AG04450 (cell line): ENCODE measurements at regions not wholly inside any gene's neighbourhood (a gene's known extent, or its start where the extent isn't known, plus 50 kb on each side); places are given as distances from the start of the nearest gene placed in this dataset.
A peak's percentile ranks its signal among the peaks of the same experiment; 100 is the strongest.

ENCODE experiments used
- CTCF ChIA-PET: fragments of 300-600, 350-600 bp; formaldehyde crosslinking; extraction: SDS; loops from one replicate; lab custom pipeline; 2022; ENCODE audit warnings: antibody characterized with exemption, inconsistent platforms; lab: Charles Lee
- POLR2A ChIA-PET: fragments of 350-600 bp; formaldehyde crosslinking; extraction: SDS; loops from one replicate; lab custom pipeline; 2021; ENCODE audit warnings: antibody characterized with exemption, inconsistent platforms; lab: Yijun Ruan, JAX
- DNase-seq: peaks from one replicate; pipeline ENCODE4 v3.0.0-alpha.2; 2011; ENCODE audit warnings: low read depth, low spot score
- H3K27ac ChIP-seq: one replicate; pipeline ENCODE4 v1.5.1; 2012; ENCODE audit warnings: low read depth, low read length, control low read depth
- H3K27me3 ChIP-seq: one replicate; pipeline ENCODE4 v1.6.0; 2012; ENCODE audit warnings: low read length; ENCODE audit not compliant: control insufficient read depth, insufficient read depth
- H3K4me3 ChIP-seq: 2 replicates; pipeline ENCODE4 v1.5.1; 2011; ENCODE audit warnings: mild to moderate bottlenecking, low read depth, low read length, control low read depth
- H3K9me3 ChIP-seq: 2 replicates; pipeline ENCODE4 v1.5.1; 2012; ENCODE audit warnings: low read length; ENCODE audit not compliant: control insufficient read depth, insufficient read depth
- TF ChIP-seq, protein P1 (sequence below): IDR thresholded peaks from 2 replicates; pipeline ENCODE4 v1.5.1; 2011; ENCODE audit warnings: low read depth, low read length, control low read depth, inconsistent platforms

- CTCF ChIA-PET: no interaction called here
- H3K27ac ChIP-seq: no peak overlapping the region
- no peak overlapping the region for H3K4me3 ChIP-seq
- H3K27me3 ChIP-seq: peaks cover 68% of the 10 kb centered on the region
- H3K9me3 ChIP-seq: peaks cover 4% of the 10 kb centered on the region; the same call in 1 of the 2 replicates
- DNase-seq: no peak
- POLR2A ChIA-PET: no interaction called here
- TF ChIP-seq, protein P1, sequence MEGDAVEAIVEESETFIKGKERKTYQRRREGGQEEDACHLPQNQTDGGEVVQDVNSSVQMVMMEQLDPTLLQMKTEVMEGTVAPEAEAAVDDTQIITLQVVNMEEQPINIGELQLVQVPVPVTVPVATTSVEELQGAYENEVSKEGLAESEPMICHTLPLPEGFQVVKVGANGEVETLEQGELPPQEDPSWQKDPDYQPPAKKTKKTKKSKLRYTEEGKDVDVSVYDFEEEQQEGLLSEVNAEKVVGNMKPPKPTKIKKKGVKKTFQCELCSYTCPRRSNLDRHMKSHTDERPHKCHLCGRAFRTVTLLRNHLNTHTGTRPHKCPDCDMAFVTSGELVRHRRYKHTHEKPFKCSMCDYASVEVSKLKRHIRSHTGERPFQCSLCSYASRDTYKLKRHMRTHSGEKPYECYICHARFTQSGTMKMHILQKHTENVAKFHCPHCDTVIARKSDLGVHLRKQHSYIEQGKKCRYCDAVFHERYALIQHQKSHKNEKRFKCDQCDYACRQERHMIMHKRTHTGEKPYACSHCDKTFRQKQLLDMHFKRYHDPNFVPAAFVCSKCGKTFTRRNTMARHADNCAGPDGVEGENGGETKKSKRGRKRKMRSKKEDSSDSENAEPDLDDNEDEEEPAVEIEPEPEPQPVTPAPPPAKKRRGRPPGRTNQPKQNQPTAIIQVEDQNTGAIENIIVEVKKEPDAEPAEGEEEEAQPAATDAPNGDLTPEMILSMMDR: no peak
Measured at GRCh38 chr14:100668352-100668751, 58.3 kb upstream of the DLK1 start.

DNA sequence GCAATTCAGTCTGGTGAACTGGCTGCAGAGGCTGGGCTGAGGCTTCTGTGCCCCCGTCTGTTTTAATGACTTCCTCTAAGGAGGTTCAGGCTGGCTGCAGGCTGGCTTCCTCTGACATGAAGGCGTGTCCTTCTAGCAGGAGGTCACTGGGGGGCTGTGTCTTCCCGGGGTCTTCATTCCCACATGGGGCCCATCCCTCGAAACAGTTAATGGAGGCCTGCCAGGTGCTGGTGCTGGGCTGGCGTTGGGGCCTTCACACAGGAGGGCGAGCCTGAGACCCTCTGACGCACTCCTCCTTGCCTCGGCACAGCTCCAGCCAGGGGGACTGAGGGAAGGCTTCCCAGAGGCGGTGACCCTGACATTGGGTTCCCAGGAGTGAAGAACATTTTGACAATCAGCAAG lies 57.7 kb upstream of the DLK1 start:
- TF ChIP-seq, protein P1: no peak

GRCh38 chr14:100669468-100669867 lies 57.2 kb upstream of the DLK1 start:
- POLR2A ChIA-PET: no interaction called here
- peaks cover 79% of the 10 kb centered on the region for H3K27me3 ChIP-seq
- no peak overlapping the region for H3K27ac ChIP-seq
- TF ChIP-seq, protein P1: no peak
- H3K9me3 ChIP-seq: peaks cover 6% of the 10 kb centered on the region; the same call in 1 of the 2 replicates
- no peak for DNase-seq
- CTCF ChIA-PET: no interaction called here
- no peak overlapping the region for H3K4me3 ChIP-seq

More for the DNA sequence above, 57.7 kb upstream of the DLK1 start:
- peaks cover 6% of the 10 kb centered on the region; the same call in 1 of the 2 replicates for H3K9me3 ChIP-seq
- ChIA-PET CTCF (interaction anchor here (0.6 kb wide), 1 partner anchor 50 kb away, joined by 3 read pairs; no protein-coding TSS in a partner anchor), POLR2A (no interaction called here)
- H3K4me3 ChIP-seq: no peak overlapping the region
- DNase-seq: no peak
- H3K27me3 ChIP-seq: peaks cover 74% of the 10 kb centered on the region
- no peak overlapping the region for H3K27ac ChIP-seq

- DNase-seq: no peak
- H3K9me3 ChIP-seq: peaks cover 6% of the 10 kb centered on the region; the same call in 1 of the 2 replicates
- no peak overlapping the region for H3K27ac ChIP-seq
- H3K4me3 ChIP-seq: no peak overlapping the region
- POLR2A ChIA-PET: no interaction called here
- CTCF ChIA-PET: no interaction called here
- peaks cover 82% of the 10 kb centered on the region for H3K27me3 ChIP-seq
- TF ChIP-seq, protein P1: peak; percentile 15; the same call in 1 of the 2 replicates
Measured at GRCh38 chr14:100670017-100670752, 56.5 kb upstream of the DLK1 start.

DNA sequence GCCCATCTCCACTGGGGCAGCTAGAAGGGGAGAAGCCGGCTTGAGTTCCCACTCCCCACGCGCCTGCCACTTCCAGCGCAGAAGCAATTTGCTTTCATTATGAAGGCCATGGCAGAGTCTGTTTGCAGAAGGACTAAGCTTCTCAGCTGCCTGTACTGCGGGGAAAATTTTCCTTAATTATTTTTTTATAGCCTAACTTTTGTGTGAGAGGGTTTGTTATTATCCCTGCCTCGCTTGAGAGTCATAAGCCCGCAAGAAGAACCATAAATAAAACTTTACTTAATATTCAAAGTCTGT lies 56.0 kb upstream of the DLK1 start:
- POLR2A ChIA-PET: no interaction called here
- no peak overlapping the region for H3K27ac ChIP-seq
- TF ChIP-seq, protein P1: no peak

More for the DNA sequence above, 56.0 kb upstream of the DLK1 start:
- DNase-seq: no peak
- CTCF ChIA-PET: interaction anchor here (0.6 to 4.3 kb wide), 3 partner anchors 8 to 564 kb away, joined by 3 to 16 read pairs (median 4); no protein-coding TSS in a partner anchor
- Histone ChIP-seq H3K9me3 (peaks cover 6% of the 10 kb centered on the region; the same call in 1 of the 2 replicates), H3K27me3 (peaks cover 83% of the 10 kb centered on the region), H3K4me3 (no peak overlapping the region)
